ENCODE measurements at regions not wholly inside any gene's neighbourhood (a gene's known extent, or its start where the extent isn't known, plus 50 kb on each side); places are given as distances from the start of the nearest gene placed in this dataset.

DNA sequence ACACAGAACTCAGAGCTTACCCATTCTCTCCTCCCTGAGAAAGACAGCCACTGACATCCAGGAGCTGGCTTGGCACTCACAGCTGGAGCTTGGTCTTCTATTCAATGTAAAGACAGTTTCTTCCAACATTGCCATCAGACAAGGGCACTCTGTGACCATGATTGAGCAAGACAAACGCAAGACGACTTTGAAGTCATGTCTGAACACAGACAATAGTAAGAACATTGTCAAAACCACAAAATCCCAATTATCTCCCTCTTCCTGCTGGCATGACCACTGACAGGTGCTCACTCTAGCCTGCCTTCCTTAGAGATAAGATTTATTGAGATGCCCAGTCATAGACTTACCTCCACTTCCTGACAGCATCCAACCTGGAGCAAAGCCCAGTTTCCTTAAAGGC lies 328.0 kb downstream of the MSX2 start:
- no peaks in the 10 kb centered on the region for H3K4me1 ChIP-seq (ENCODE audit: control insufficient read depth in 2 of 2, insufficient read depth in 1 of 2, low read depth in 1 of 2, low read length in 2 of 2)
- H3K79me1 ChIP-seq (ENCODE audit: low read depth, low read length): no peaks in the 10 kb centered on the region
- H3K9me3 ChIP-seq (replicated peaks in 1 of 2; ENCODE audit: control insufficient read depth in 2 of 2, insufficient read depth in 1 of 2, low read depth in 1 of 2, low read length in 2 of 2): no peaks in the 10 kb centered on the region
- no CpG with 5 or more reads among the region's 2 CpGs for WGBS, 2 donors (ENCODE audit: extremely low coverage in 2 of 2, insufficient read length in 2 of 2, insufficient replicate concordance in 1 of 2)
- no peak overlapping the region for H3K4ac ChIP-seq (ENCODE audit: low read length)
- H4K91ac ChIP-seq (ENCODE audit: low read depth, low read length, poor library complexity): no peak overlapping the region
- no peak overlapping the region for H3K23ac ChIP-seq (ENCODE audit: low read depth, low read length, poor library complexity)
- no peaks in the 10 kb centered on the region for H3K36me3 ChIP-seq (replicated peaks in 1 of 2; ENCODE audit: control insufficient read depth in 2 of 2, insufficient read depth in 2 of 2, low read length in 2 of 2)
- H2BK15ac ChIP-seq (ENCODE audit: low read length): no peak overlapping the region
- no peak overlapping the region for H4K8ac ChIP-seq (ENCODE audit: low read depth, low read length)
- H2BK120ac ChIP-seq (ENCODE audit: low read depth, low read length): no peak overlapping the region
- no peak overlapping the region for H3K9ac ChIP-seq (ENCODE audit: low read depth, low read length, poor library complexity)
- no peak overlapping the region for H3K4me3 ChIP-seq (ENCODE audit: low read length in 2 of 2)
- no peak overlapping the region for H2AK5ac ChIP-seq (ENCODE audit: low read depth, low read length)
- H2BK5ac ChIP-seq (ENCODE audit: low read length): no peak overlapping the region
- no peak overlapping the region for H3K4me2 ChIP-seq (ENCODE audit: insufficient read depth, low read length, poor library complexity, severe bottlenecking)
- H3K18ac ChIP-seq (ENCODE audit: low read length): no peak overlapping the region
- H3K27ac ChIP-seq (replicated peaks; ENCODE audit: low read length): no peak overlapping the region
- H3K14ac ChIP-seq (ENCODE audit: low read length): no peak overlapping the region
- no peaks in the 10 kb centered on the region for H3K27me3 ChIP-seq (ENCODE audit: control insufficient read depth in 3 of 3, insufficient read depth in 3 of 3, low read depth in 1 of 3, low read length in 3 of 3)
- no peak overlapping the region for H2BK12ac ChIP-seq (ENCODE audit: low read length)
- DNase-seq (ENCODE audit: low spot score): no peak
- H2AFZ ChIP-seq (ENCODE audit: low read length): no peak overlapping the region

DNA sequence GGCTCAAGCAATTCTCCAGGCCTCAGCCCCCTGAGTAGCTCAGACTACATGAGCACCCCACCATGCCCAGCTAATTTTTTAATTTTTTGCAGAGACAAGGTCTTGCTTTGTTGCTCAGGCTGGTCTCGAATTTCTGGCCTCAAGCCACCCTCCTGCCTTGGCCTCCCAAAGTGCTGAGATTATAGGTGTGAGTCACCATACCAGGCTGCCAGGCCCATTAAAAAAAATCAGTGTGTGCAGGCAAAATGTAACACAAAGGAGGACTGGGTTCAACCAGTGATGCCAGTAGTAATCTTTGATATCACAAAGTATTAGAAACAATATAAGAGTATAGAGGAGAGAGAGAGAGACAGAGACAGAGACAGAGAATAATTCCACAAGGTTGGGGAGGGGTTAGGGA lies 322.7 kb downstream of the MSX2 start:
- H3K27ac ChIP-seq (replicated peaks; ENCODE audit: low read length): no peak overlapping the region
- no peak overlapping the region for H2BK120ac ChIP-seq (ENCODE audit: low read depth, low read length)
- H2BK12ac ChIP-seq (ENCODE audit: low read length): no peak overlapping the region
- H3K9me3 ChIP-seq (replicated peaks in 1 of 2; ENCODE audit: control insufficient read depth in 2 of 2, insufficient read depth in 1 of 2, low read depth in 1 of 2, low read length in 2 of 2): no peaks in the 10 kb centered on the region
- no CpG with 5 or more reads among the region's 1 CpG for whole genome bisulfite sequencing, 2 donors (ENCODE audit: extremely low coverage in 2 of 2, insufficient read length in 2 of 2, insufficient replicate concordance in 1 of 2)
- no peak overlapping the region for H2AFZ ChIP-seq (ENCODE audit: low read length)
- H3K4me3 ChIP-seq (ENCODE audit: low read length in 2 of 2): no peak overlapping the region
- no peaks in the 10 kb centered on the region for H3K4me1 ChIP-seq (ENCODE audit: control insufficient read depth in 2 of 2, insufficient read depth in 1 of 2, low read depth in 1 of 2, low read length in 2 of 2)
- H3K14ac ChIP-seq (ENCODE audit: low read length): no peak overlapping the region
- H2BK15ac ChIP-seq (ENCODE audit: low read length): no peak overlapping the region
- H3K18ac ChIP-seq (ENCODE audit: low read length): no peak overlapping the region
- no peak overlapping the region for H2AK5ac ChIP-seq (ENCODE audit: low read depth, low read length)
- H4K91ac ChIP-seq (ENCODE audit: low read depth, low read length, poor library complexity): no peak overlapping the region
- H3K23ac ChIP-seq (ENCODE audit: low read depth, low read length, poor library complexity): no peak overlapping the region
- H3K36me3 ChIP-seq (replicated peaks in 1 of 2; ENCODE audit: control insufficient read depth in 2 of 2, insufficient read depth in 2 of 2, low read length in 2 of 2): no peaks in the 10 kb centered on the region
- H2BK5ac ChIP-seq (ENCODE audit: low read length): no peak overlapping the region
- no peak overlapping the region for H3K4ac ChIP-seq (ENCODE audit: low read length)
- DNase-seq (ENCODE audit: low spot score): no peak
- H4K8ac ChIP-seq (ENCODE audit: low read depth, low read length): no peak overlapping the region
- no peak overlapping the region for H3K4me2 ChIP-seq (ENCODE audit: insufficient read depth, low read length, poor library complexity, severe bottlenecking)
- H3K79me1 ChIP-seq (ENCODE audit: low read depth, low read length): no peaks in the 10 kb centered on the region
- H3K27me3 ChIP-seq (ENCODE audit: control insufficient read depth in 3 of 3, insufficient read depth in 3 of 3, low read depth in 1 of 3, low read length in 3 of 3): no peaks in the 10 kb centered on the region
- no peak overlapping the region for H3K9ac ChIP-seq (ENCODE audit: low read depth, low read length, poor library complexity)

DNA sequence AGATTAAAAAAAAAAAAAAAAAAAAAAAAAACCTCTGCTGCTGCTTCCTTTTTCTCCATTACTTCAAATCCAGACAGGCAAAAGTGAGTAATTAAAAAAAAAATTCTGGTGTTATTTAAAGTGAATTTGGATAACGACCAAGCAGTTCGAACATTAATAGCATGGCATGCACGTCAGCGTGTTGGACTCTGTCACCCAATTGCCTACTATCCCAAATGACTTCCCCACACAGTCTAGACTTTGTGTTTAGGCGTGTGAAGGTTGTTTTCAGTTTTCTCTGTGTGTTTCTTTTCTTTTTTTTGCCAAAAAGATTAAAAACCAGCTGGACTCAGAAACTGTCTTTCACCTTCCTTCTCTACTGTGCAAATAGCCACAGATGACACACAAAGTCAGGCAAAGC lies 321.4 kb downstream of the MSX2 start:
- H3K79me1 ChIP-seq (ENCODE audit: low read depth, low read length): no peaks in the 10 kb centered on the region
- no peak overlapping the region for H3K4ac ChIP-seq (ENCODE audit: low read length)
- H3K9ac ChIP-seq (ENCODE audit: low read depth, low read length, poor library complexity): no peak overlapping the region
- H2BK15ac ChIP-seq (ENCODE audit: low read length): no peak overlapping the region
- no peaks in the 10 kb centered on the region for H3K9me3 ChIP-seq (replicated peaks in 1 of 2; ENCODE audit: control insufficient read depth in 2 of 2, insufficient read depth in 1 of 2, low read depth in 1 of 2, low read length in 2 of 2)
- H3K14ac ChIP-seq (ENCODE audit: low read length): no peak overlapping the region
- no CpG with 5 or more reads among the region's 5 CpGs for WGBS, 2 donors (ENCODE audit: extremely low coverage in 2 of 2, insufficient read length in 2 of 2, insufficient replicate concordance in 1 of 2)
- DNase-seq (ENCODE audit: low spot score): no peak
- H3K23ac ChIP-seq (ENCODE audit: low read depth, low read length, poor library complexity): no peak overlapping the region
- no peaks in the 10 kb centered on the region for H3K36me3 ChIP-seq (replicated peaks in 1 of 2; ENCODE audit: control insufficient read depth in 2 of 2, insufficient read depth in 2 of 2, low read length in 2 of 2)
- H4K91ac ChIP-seq (ENCODE audit: low read depth, low read length, poor library complexity): no peak overlapping the region
- H3K27me3 ChIP-seq (ENCODE audit: control insufficient read depth in 3 of 3, insufficient read depth in 3 of 3, low read depth in 1 of 3, low read length in 3 of 3): no peaks in the 10 kb centered on the region
- no peak overlapping the region for H4K8ac ChIP-seq (ENCODE audit: low read depth, low read length)
- no peak overlapping the region for H2BK12ac ChIP-seq (ENCODE audit: low read length)
- H3K4me3 ChIP-seq (ENCODE audit: low read length in 2 of 2): no peak overlapping the region
- no peak overlapping the region for H3K4me2 ChIP-seq (ENCODE audit: insufficient read depth, low read length, poor library complexity, severe bottlenecking)
- no peaks in the 10 kb centered on the region for H3K4me1 ChIP-seq (ENCODE audit: control insufficient read depth in 2 of 2, insufficient read depth in 1 of 2, low read depth in 1 of 2, low read length in 2 of 2)
- no peak overlapping the region for H2AFZ ChIP-seq (ENCODE audit: low read length)
- no peak overlapping the region for H3K27ac ChIP-seq (replicated peaks; ENCODE audit: low read length)
- no peak overlapping the region for H2AK5ac ChIP-seq (ENCODE audit: low read depth, low read length)
- H2BK5ac ChIP-seq (ENCODE audit: low read length): no peak overlapping the region
- H2BK120ac ChIP-seq (ENCODE audit: low read depth, low read length): no peak overlapping the region
- H3K18ac ChIP-seq (ENCODE audit: low read length): no peak overlapping the region

DNA sequence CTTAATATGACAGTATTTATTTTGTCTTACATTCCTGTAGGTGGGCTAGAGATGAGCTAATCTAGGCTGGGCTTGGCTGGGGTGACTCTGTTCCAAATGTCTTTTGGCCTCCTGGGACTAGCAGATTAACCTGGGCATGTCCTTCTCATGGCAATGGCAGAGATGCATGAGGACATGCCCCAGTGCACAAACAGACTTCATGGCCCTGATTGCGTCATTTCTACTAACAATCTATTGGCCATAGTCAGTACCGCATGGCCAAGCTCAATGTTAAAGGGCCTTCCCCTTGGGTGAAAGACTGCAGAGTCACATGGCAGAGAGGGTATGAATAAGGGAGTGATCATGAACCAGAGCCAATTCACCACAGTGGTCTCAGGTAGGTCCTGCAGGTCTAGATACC lies 313.4 kb downstream of the MSX2 start:
- no peak overlapping the region for H3K4me3 ChIP-seq (ENCODE audit: low read length in 2 of 2)
- no peak overlapping the region for H2BK15ac ChIP-seq (ENCODE audit: low read length)
- no peak overlapping the region for H3K27ac ChIP-seq (replicated peaks; ENCODE audit: low read length)
- H3K4me1 ChIP-seq (ENCODE audit: control insufficient read depth in 2 of 2, insufficient read depth in 1 of 2, low read depth in 1 of 2, low read length in 2 of 2): no peaks in the 10 kb centered on the region
- H3K27me3 ChIP-seq (ENCODE audit: control insufficient read depth in 3 of 3, insufficient read depth in 3 of 3, low read depth in 1 of 3, low read length in 3 of 3): no peaks in the 10 kb centered on the region
- WGBS, 2 donors (ENCODE audit: extremely low coverage in 2 of 2, insufficient read length in 2 of 2, insufficient replicate concordance in 1 of 2): no CpG with 5 or more reads among the region's 2 CpGs
- H3K79me1 ChIP-seq (ENCODE audit: low read depth, low read length): no peaks in the 10 kb centered on the region
- no peak overlapping the region for H3K9ac ChIP-seq (ENCODE audit: low read depth, low read length, poor library complexity)
- no peak overlapping the region for H3K4ac ChIP-seq (ENCODE audit: low read length)
- no peak overlapping the region for H3K18ac ChIP-seq (ENCODE audit: low read length)
- H3K36me3 ChIP-seq (replicated peaks in 1 of 2; ENCODE audit: control insufficient read depth in 2 of 2, insufficient read depth in 2 of 2, low read length in 2 of 2): no peaks in the 10 kb centered on the region
- H2BK120ac ChIP-seq (ENCODE audit: low read depth, low read length): no peak overlapping the region
- no peak overlapping the region for H4K91ac ChIP-seq (ENCODE audit: low read depth, low read length, poor library complexity)
- H3K9me3 ChIP-seq (replicated peaks in 1 of 2; ENCODE audit: control insufficient read depth in 2 of 2, insufficient read depth in 1 of 2, low read depth in 1 of 2, low read length in 2 of 2): no peaks in the 10 kb centered on the region
- no peak overlapping the region for H4K8ac ChIP-seq (ENCODE audit: low read depth, low read length)
- H3K23ac ChIP-seq (ENCODE audit: low read depth, low read length, poor library complexity): no peak overlapping the region
- H2AK5ac ChIP-seq (ENCODE audit: low read depth, low read length): no peak overlapping the region
- no peak overlapping the region for H2BK12ac ChIP-seq (ENCODE audit: low read length)
- no peak overlapping the region for H2AFZ ChIP-seq (ENCODE audit: low read length)
- no peak overlapping the region for H3K14ac ChIP-seq (ENCODE audit: low read length)
- no peak overlapping the region for H2BK5ac ChIP-seq (ENCODE audit: low read length)
- no peak overlapping the region for H3K4me2 ChIP-seq (ENCODE audit: insufficient read depth, low read length, poor library complexity, severe bottlenecking)
- DNase-seq (ENCODE audit: low spot score): no peak

Data from neuronal stem cell (in vitro differentiated cells).